DND-41 (cell line): ENCODE measurements at regions not wholly inside any gene's neighbourhood (a gene's known extent, or its start where the extent isn't known, plus 50 kb on each side); places are given as distances from the start of the nearest gene placed in this dataset.

Source experiments
- ATAC-seq: fragments of 200-7000 bp; cut with Tn5 transposase; 3 replicates; pipeline ENCODE4 v1.9.1; 2021; ENCODE audit warnings: low read depth; ENCODE audit not compliant: insufficient read depth
- DNase-seq: peaks from one replicate; pipeline ENCODE4 v3.0.0-alpha.2; 2020
- H2AFZ ChIP-seq: 2 replicates; pipeline ENCODE4 v1.6.0; 2012; ENCODE audit warnings: low read depth, low read length
- H3K27ac ChIP-seq: 2 replicates; pipeline ENCODE4 v1.5.1; 2012; ENCODE audit warnings: low read length, inconsistent platforms
- H3K27me3 ChIP-seq: fragments of 200-600 bp; sonication (generic); 2 replicates; pipeline ENCODE4 v1.6.0; 2012; ENCODE audit warnings: low read length, mild to moderate bottlenecking, inconsistent platforms; ENCODE audit not compliant: insufficient read depth, poor library complexity
- H3K36me3 ChIP-seq: 2 replicates; pipeline ENCODE4 v1.5.1; 2012; ENCODE audit warnings: low read length, inconsistent platforms; ENCODE audit not compliant: insufficient read depth
- H3K4me1 ChIP-seq: 2 replicates; pipeline ENCODE4 v1.5.1; 2012; ENCODE audit warnings: mild to moderate bottlenecking, low read length; ENCODE audit not compliant: insufficient read depth
- H3K4me2 ChIP-seq: 2 replicates; pipeline ENCODE4 v1.6.0; 2012; ENCODE audit warnings: mild to moderate bottlenecking, moderate library complexity, low read length, inconsistent platforms; ENCODE audit not compliant: insufficient read depth
- H3K4me3 ChIP-seq, 2 experiments: fragments of 200-600 bp in 1 of 2; shearing (Covaris generic) in 1 of 2; 2 replicates each; pipeline ENCODE4 v1.5.1; 2012 to 2016; ENCODE audit warnings: inconsistent platforms in 2 of 2, low read length in 2 of 2, mild to moderate bottlenecking in 2 of 2, low read depth in 1 of 2, moderate library complexity in 1 of 2
- H3K79me2 ChIP-seq: 2 replicates; pipeline ENCODE4 v1.6.0; 2012; ENCODE audit warnings: low read length, inconsistent platforms; ENCODE audit not compliant: insufficient read depth
- H3K9ac ChIP-seq: 2 replicates; pipeline ENCODE4 v1.6.0; 2012; ENCODE audit warnings: low read depth, mild to moderate bottlenecking, inconsistent platforms, low read length, moderate library complexity
- H3K9me3 ChIP-seq: 2 replicates; pipeline ENCODE4 v1.5.1; 2012; ENCODE audit warnings: low read length, moderate library complexity, mild to moderate bottlenecking, inconsistent platforms; ENCODE audit not compliant: insufficient read depth, severe bottlenecking
- H4K20me1 ChIP-seq: 2 replicates; pipeline ENCODE4 v1.6.0; 2012; ENCODE audit warnings: low read length; ENCODE audit not compliant: insufficient read depth
- CTCF ChIP-seq: IDR thresholded peaks from 2 replicates; pipeline ENCODE4 v1.5.1; 2012; ENCODE audit warnings: borderline replicate concordance, low read length, moderate library complexity, mild to moderate bottlenecking; ENCODE audit not compliant: poor library complexity, severe bottlenecking; ENCODE audit errors: extremely low read depth
- EZH2 ChIP-seq: IDR thresholded peaks from 3 replicates; pipeline ENCODE4 v1.6.1; 2012; ENCODE audit warnings: borderline replicate concordance, low read depth, mild to moderate bottlenecking, moderate library complexity, low read length, inconsistent platforms; ENCODE audit not compliant: severe bottlenecking

GRCh38 chr12:47369085-47369484, 289.3 kb upstream of the AMIGO2 start:
- Histone ChIP-seq H3K36me3 (no peaks in the 10 kb centered on the region), H3K27ac (no peak overlapping the region), H3K79me2 (no peaks in the 10 kb centered on the region), H3K4me2 (no peak overlapping the region), H2AFZ (no peak overlapping the region), H3K9me3 (peaks cover 17% of the 10 kb centered on the region), H3K4me3 (no peak overlapping the region), H4K20me1 (no peaks in the 10 kb centered on the region), H3K4me1 (peaks cover 15% of the 10 kb centered on the region), H3K27me3 (no peaks in the 10 kb centered on the region), H3K9ac (no peak overlapping the region)
- TF ChIP-seq EZH2: no peak
- no peak for TF ChIP-seq CTCF
- DNase-seq (peak; percentile 28), ATAC-seq (peak; percentile 68; the same call in 2 of the 3 replicates)

GRCh38 chr12:47367912-47368537, 288.3 kb upstream of the AMIGO2 start:
- Histone ChIP-seq H3K9ac (no peak overlapping the region), H4K20me1 (no peaks in the 10 kb centered on the region), H2AFZ (no peak overlapping the region), H3K27me3 (no peaks in the 10 kb centered on the region), H3K4me1 (peaks cover 25% of the 10 kb centered on the region), H3K9me3 (peaks cover 17% of the 10 kb centered on the region), H3K4me2 (no peak overlapping the region), H3K36me3 (no peaks in the 10 kb centered on the region), H3K79me2 (no peaks in the 10 kb centered on the region), H3K27ac (no peak overlapping the region), H3K4me3 (no peak overlapping the region)
- DNase-seq (no peak), ATAC-seq (0 out of 3 replicates have a peak, but pooled peaks have one; percentile 20)
- TF ChIP-seq EZH2 (no peak), CTCF (no peak)

GRCh38 chr12:47366579-47366978, 286.8 kb upstream of the AMIGO2 start:
- H3K9ac ChIP-seq: no peak overlapping the region
- no peak overlapping the region for H2AFZ ChIP-seq
- H3K27me3 ChIP-seq: no peaks in the 10 kb centered on the region
- no peaks in the 10 kb centered on the region for H3K36me3 ChIP-seq
- DNase-seq: no peak
- no peak overlapping the region for H3K4me3 ChIP-seq
- H3K4me1 ChIP-seq: peaks cover 40% of the 10 kb centered on the region
- no peak for TF ChIP-seq EZH2
- no peak for TF ChIP-seq CTCF
- H3K9me3 ChIP-seq: peaks cover 17% of the 10 kb centered on the region
- H3K4me2 ChIP-seq: no peak overlapping the region
- no peaks in the 10 kb centered on the region for H4K20me1 ChIP-seq
- H3K79me2 ChIP-seq: no peaks in the 10 kb centered on the region
- ATAC-seq: no peak
- H3K27ac ChIP-seq: no peak overlapping the region
